HG03565 (cell line): ENCODE measurements at regions not wholly inside any gene's neighbourhood (a gene's known extent, or its start where the extent isn't known, plus 50 kb on each side); places are given as distances from the start of the nearest gene placed in this dataset.

Experiments
- ATAC-seq: cut with Tn5 transposase; IDR thresholded peaks from one replicate; pipeline ENCODE4 v1.9.1; 2021; ENCODE audit warnings: mild to moderate bottlenecking, moderate library complexity; ENCODE audit not compliant: unreplicated experiment

DNA sequence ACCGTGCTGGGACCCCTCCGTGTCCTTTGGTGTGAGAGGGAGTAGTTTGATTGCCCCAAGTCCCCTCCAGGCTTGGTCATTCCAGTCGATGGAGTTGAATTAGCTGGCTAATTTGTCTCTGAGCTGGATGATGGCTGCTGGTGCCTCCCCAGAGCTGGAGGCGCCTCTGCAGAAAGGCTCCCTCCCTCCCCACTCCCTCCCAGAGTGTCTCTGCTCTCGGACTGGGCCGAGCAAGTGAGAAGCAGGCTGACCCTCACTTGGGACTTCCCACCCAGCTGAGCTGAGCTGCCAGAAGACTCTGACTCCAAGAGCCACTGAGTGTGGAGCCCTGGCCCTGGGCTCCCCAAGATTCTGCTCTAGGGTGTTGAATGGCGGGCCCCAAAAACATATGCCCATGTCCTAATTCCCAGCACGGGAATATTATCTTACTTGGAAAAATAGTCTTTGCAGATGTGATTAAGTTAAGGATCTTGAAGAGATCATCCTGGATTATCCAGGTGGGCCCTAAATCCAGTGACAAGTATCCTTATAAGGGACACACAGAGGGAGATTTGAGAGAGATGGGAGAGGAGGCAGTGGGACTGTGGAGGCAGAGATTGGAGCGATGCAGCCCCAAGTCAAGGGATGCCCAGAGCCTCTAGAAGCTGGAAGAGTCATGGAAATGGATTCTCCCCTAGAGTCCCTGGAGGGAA is 60.7 kb upstream of the TLE3 start:
- no peak for ATAC-seq

- no peak for ATAC-seq
Measured at GRCh38 chr15:70156671-70157271, 59.1 kb upstream of the TLE3 start.

DNA sequence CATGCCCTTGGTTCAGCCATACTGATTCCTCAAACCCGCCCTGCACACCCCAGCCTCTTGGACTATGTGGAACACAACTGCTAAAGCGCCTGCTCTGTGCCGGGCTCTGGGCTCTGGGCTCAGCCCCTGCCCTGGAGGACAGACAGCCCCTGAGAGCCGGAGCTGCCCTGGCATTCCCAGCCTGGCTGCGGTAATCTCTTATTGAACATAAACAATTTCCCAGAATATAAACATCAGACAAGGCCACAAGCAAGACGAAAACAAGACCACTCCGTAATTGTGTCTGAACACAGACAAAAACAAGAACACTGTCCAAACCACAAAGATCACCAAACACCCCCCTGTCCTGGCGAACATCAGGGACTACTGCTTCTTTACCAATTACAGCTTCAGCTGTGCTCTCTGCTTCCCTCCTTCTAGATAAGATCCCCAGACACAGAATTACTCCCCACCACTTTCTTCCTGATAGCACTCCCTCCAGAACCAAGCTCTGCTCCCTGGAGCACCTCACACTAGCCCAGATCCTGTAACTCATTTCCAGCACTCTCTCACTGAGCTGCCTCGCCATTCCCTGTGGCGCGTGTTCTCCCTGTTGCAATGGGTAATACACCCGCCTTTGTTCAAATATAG is 57.1 kb upstream of the TLE3 start:
- ATAC-seq = no peak

- ATAC-seq = no peak
Measured at GRCh38 chr15:70153921-70154717, 56.4 kb upstream of the TLE3 start.

DNA sequence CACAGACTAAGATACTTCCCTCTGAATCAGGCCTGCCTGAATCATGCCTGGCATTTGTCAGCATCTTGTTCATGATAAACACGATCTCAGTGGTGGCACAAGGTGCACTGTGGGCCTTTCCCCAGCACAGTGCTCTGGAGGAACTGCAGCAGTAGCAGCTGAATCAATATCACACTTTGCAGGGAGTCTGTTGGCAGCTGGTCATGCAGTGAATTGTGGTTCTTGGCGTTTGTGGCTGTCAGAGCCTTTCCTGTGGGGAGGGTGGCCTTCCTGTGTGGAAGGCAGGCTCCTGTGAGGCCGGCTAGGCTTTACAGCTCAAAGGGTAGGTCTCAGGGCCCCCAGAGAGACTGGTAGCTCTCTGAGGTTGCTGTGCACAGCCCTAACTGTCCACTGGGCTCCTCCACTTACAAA is 54.4 kb upstream of the TLE3 start:
- ATAC-seq = no peak

GRCh38 chr15:70151462-70151861 is 53.7 kb upstream of the TLE3 start:
- no peak for ATAC-seq

DNA sequence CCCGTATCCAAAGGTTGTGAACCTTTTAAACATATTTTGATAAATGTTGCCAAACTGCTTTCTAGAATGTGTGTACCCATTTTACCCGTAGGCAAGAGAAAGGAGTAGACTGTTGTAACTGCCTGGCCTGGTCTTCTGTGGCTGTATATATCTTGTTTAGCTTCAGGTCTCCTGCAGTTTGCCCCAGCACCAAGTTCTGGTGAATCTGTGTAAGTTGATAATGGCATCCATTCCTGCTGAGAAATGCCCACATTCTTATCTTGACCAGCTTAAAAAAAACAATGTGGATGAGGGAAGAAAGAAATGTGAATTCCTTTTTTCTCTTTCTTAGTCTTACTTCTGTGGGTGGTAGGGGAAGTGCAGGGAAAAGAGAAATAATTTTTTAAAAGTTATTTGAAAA is 53.3 kb upstream of the TLE3 start:
- ATAC-seq = no peak

GRCh38 chr15:70150405-70150747 is 52.7 kb upstream of the TLE3 start:
- no peak for ATAC-seq

DNA sequence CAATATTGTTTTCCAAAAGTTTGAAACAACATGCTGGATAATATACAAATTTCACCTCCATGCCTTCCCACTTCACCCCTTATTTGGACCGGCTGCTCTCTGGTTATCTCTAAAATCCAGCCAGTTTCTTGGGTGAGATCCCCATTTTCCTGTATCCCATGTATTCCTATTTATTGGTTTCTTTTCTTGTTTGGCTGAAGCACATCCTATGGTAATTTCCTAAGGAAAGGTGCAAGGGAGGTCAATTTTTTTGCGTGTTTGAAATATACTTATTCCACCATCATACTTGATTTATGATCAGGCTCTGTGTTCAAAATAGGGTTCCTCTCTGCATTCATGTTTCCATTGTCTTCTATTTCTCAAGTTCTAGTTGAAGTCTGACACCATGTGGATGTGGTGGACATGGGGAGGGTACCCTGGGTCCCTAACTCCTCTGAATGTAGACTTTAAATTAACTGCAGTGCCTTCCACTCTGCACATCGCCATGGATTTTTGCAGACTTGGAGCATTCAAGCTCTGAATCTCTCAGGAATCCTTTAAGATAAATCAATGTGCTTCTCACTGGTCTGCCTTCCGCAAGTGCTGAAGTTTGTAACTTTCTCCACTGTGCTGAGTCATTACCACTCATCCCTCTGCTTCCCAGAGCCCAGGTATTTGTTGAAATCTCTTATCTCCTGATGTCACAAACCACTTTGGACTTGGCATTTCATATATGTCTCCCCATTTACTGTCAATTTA is 52.1 kb upstream of the TLE3 start:
- ATAC-seq = no peak

- ATAC-seq = no peak
Measured at GRCh38 chr15:70147778-70148177, 50.1 kb upstream of the TLE3 start.
